Parathyroid adenoma (tissue), 2 donors: ENCODE measurements at regions not wholly inside any gene's neighbourhood (a gene's known extent, or its start where the extent isn't known, plus 50 kb on each side); places are given as distances from the start of the nearest gene placed in this dataset.

ENCODE experiments used
- H2AFZ ChIP-seq: fragments of 300-600 bp; sonication (generic); one replicate; pipeline ENCODE4 v1.7.0; 2017; ENCODE audit warnings: antibody characterized with exemption, mild to moderate bottlenecking
- H3K27ac ChIP-seq: fragments of 300-600 bp; sonication (generic); one replicate; pipeline ENCODE4 v1.7.0; 2017
- H3K27me3 ChIP-seq: fragments of 300-600 bp; sonication (generic); one replicate; pipeline ENCODE4 v1.7.0; 2017; ENCODE audit warnings: low read length; ENCODE audit not compliant: control insufficient read depth, insufficient read depth
- H3K36me3 ChIP-seq: fragments of 300-600 bp; sonication (generic); one replicate; pipeline ENCODE4 v1.7.0; 2017; ENCODE audit warnings: low read length; ENCODE audit not compliant: control insufficient read depth, insufficient read depth
- H3K4me1 ChIP-seq: fragments of 300-600 bp; sonication (generic); one replicate; pipeline ENCODE4 v1.7.0; 2017; ENCODE audit warnings: control low read depth
- H3K4me2 ChIP-seq: fragments of 300-600 bp; sonication (generic); one replicate; pipeline ENCODE4 v1.7.0; 2017; ENCODE audit warnings: low read length
- H3K4me3 ChIP-seq: fragments of 300-600 bp; sonication (generic); one replicate; pipeline ENCODE4 v1.7.0; 2017; ENCODE audit warnings: low read depth, low read length
- H3K79me2 ChIP-seq: fragments of 300-600 bp; sonication (generic); one replicate; pipeline ENCODE4 v1.7.0; 2017; ENCODE audit warnings: control low read depth
- H3K9ac ChIP-seq: fragments of 300-600 bp; sonication (generic); one replicate; pipeline ENCODE4 v1.7.0; 2017; ENCODE audit warnings: mild to moderate bottlenecking
- H3K9me3 ChIP-seq: fragments of 300-600 bp; sonication (generic); one replicate; pipeline ENCODE4 v1.7.0; 2017; ENCODE audit warnings: low read length; ENCODE audit not compliant: control insufficient read depth
- TF ChIP-seq, protein P1 (sequence below): fragments of 300-600 bp; sonication (generic); IDR thresholded peaks from one replicate; pipeline ENCODE4 v1.7.0; 2017; ENCODE audit warnings: antibody characterized with exemption, mild to moderate bottlenecking
- donor health status: primary hyperparathyroidism.

DNA sequence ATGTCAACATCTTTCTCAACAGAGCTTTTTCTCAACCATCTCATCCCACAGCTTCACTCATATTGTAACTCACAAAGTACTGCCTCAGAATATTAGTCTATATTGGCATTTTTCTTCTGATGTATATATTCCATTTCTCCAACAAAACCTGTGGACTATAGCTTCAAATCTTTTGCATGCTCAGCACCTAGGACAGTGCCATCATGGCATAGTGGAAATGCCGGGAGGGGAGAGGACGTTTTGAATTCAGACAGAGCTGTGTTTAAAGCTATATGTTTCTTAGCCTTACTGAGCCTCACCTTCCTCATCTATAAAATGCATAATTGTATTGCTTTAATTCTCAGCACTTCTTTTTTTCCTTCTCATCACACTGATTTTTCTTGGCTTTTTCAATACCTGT, 452.6 kb downstream of the GALC start:
- no peaks in the 10 kb centered on the region for H3K36me3 ChIP-seq
- H3K9me3 ChIP-seq: no peaks in the 10 kb centered on the region
- no peaks in the 10 kb centered on the region for H3K27me3 ChIP-seq
- H3K79me2 ChIP-seq: no peaks in the 10 kb centered on the region
- TF ChIP-seq, protein P1, sequence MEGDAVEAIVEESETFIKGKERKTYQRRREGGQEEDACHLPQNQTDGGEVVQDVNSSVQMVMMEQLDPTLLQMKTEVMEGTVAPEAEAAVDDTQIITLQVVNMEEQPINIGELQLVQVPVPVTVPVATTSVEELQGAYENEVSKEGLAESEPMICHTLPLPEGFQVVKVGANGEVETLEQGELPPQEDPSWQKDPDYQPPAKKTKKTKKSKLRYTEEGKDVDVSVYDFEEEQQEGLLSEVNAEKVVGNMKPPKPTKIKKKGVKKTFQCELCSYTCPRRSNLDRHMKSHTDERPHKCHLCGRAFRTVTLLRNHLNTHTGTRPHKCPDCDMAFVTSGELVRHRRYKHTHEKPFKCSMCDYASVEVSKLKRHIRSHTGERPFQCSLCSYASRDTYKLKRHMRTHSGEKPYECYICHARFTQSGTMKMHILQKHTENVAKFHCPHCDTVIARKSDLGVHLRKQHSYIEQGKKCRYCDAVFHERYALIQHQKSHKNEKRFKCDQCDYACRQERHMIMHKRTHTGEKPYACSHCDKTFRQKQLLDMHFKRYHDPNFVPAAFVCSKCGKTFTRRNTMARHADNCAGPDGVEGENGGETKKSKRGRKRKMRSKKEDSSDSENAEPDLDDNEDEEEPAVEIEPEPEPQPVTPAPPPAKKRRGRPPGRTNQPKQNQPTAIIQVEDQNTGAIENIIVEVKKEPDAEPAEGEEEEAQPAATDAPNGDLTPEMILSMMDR: no peak
- H2AFZ ChIP-seq: no peak overlapping the region
- no peak overlapping the region for H3K4me3 ChIP-seq
- no peaks in the 10 kb centered on the region for H3K4me1 ChIP-seq
- no peak overlapping the region for H3K27ac ChIP-seq
- no peak overlapping the region for H3K4me2 ChIP-seq
- H3K9ac ChIP-seq: no peak overlapping the region

GRCh38 chr14:87529081-87529480, 463.9 kb downstream of the GALC start:
- Histone ChIP-seq H3K4me3 (no peak overlapping the region), H3K4me2 (no peak overlapping the region), H2AFZ (no peak overlapping the region), H3K4me1 (no peaks in the 10 kb centered on the region), H3K9ac (no peak overlapping the region), H3K36me3 (no peaks in the 10 kb centered on the region), H3K27ac (no peak overlapping the region), H3K27me3 (no peaks in the 10 kb centered on the region), H3K79me2 (no peaks in the 10 kb centered on the region), H3K9me3 (no peaks in the 10 kb centered on the region)
- TF ChIP-seq, protein P1: no peak

DNA sequence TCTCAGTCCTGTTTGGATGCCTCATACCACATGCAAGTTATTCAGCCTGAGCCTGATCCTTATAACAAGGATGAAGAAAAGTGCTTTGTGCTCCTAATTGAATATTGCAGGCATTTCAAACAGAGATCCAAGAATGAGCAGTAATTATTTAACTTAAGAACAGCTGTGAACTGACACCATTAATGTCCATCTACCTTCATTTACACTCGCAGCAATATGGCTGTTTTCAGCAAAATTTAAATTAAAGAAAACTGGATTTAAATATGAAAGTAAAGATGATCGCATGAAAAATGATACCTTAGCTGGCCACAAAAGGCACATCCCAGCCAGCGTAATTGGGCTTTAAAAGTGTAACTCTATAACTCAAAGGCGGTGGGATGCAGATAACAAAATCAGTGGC, 466.3 kb downstream of the GALC start:
- Histone ChIP-seq H3K27ac (no peak overlapping the region), H3K4me3 (no peak overlapping the region), H3K27me3 (no peaks in the 10 kb centered on the region), H2AFZ (no peak overlapping the region), H3K79me2 (no peaks in the 10 kb centered on the region), H3K4me1 (no peaks in the 10 kb centered on the region), H3K36me3 (no peaks in the 10 kb centered on the region), H3K4me2 (no peak overlapping the region), H3K9me3 (no peaks in the 10 kb centered on the region), H3K9ac (no peak overlapping the region)
- TF ChIP-seq, protein P1: no peak

GRCh38 chr14:87524011-87524410, 469.0 kb downstream of the GALC start:
- H3K27me3 ChIP-seq: no peaks in the 10 kb centered on the region
- H2AFZ ChIP-seq: no peak overlapping the region
- TF ChIP-seq, protein P1: no peak
- H3K27ac ChIP-seq: no peak overlapping the region
- H3K4me3 ChIP-seq: no peak overlapping the region
- H3K4me2 ChIP-seq: no peak overlapping the region
- no peaks in the 10 kb centered on the region for H3K4me1 ChIP-seq
- H3K9me3 ChIP-seq: no peaks in the 10 kb centered on the region
- no peak overlapping the region for H3K9ac ChIP-seq
- H3K79me2 ChIP-seq: no peaks in the 10 kb centered on the region
- H3K36me3 ChIP-seq: no peaks in the 10 kb centered on the region

DNA sequence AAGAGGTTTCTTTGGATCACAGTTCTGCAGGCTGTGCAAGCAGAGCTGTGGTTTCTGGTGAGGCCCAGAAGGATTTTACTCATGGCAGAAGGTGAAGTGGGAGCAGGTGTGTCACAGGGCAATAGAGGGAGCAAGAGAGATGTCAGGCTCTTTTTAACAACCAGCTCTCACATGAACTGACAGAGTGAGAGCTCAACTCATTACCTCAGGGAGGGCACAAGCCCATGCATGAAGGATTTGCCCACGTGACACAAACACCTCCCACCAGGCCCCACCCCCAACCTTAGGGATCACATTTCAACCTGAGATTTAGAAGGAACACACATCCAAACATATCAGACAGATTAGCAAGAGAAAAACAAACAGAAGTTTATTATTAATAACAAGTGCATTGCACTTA, 470.4 kb downstream of the GALC start:
- no peaks in the 10 kb centered on the region for H3K4me1 ChIP-seq
- H3K27ac ChIP-seq: no peak overlapping the region
- H3K4me3 ChIP-seq: no peak overlapping the region
- H3K9me3 ChIP-seq: no peaks in the 10 kb centered on the region
- H3K4me2 ChIP-seq: no peak overlapping the region
- TF ChIP-seq, protein P1: no peak
- no peak overlapping the region for H2AFZ ChIP-seq
- no peaks in the 10 kb centered on the region for H3K27me3 ChIP-seq
- H3K9ac ChIP-seq: no peak overlapping the region
- no peaks in the 10 kb centered on the region for H3K36me3 ChIP-seq
- no peaks in the 10 kb centered on the region for H3K79me2 ChIP-seq
